MM.1S (cell line): ENCODE measurements at regions not wholly inside any gene's neighbourhood (a gene's known extent, or its start where the extent isn't known, plus 50 kb on each side); places are given as distances from the start of the nearest gene placed in this dataset.

Experiments
- DNase-seq: peaks from one replicate; pipeline ENCODE4 v3.0.0-alpha.2; 2015
- H2AFZ ChIP-seq: fragments of 300-600 bp; sonication (generic); 2 replicates; pipeline ENCODE4 v1.6.0; 2016; ENCODE audit warnings: antibody characterized with exemption, low read length
- H3F3A ChIP-seq: fragments of 300-600 bp; sonication (generic); 2 replicates; pipeline ENCODE4 v1.6.1; 2016; ENCODE audit warnings: mild to moderate bottlenecking, antibody characterized with exemption, low read length, moderate library complexity, mixed read lengths; ENCODE audit not compliant: insufficient read depth
- H3K27ac ChIP-seq: fragments of 300-600 bp; sonication (generic); 2 replicates; pipeline ENCODE4 v1.5.1; 2016; ENCODE audit warnings: mild to moderate bottlenecking, low read length
- H3K27me3 ChIP-seq: fragments of 300-600 bp; sonication (generic); replicated peaks from 2 replicates; pipeline ENCODE4 v1.6.0; 2016; ENCODE audit warnings: low read length; ENCODE audit not compliant: insufficient read depth
- H3K36me3 ChIP-seq: fragments of 300-600 bp; sonication (generic); replicated peaks from 2 replicates; pipeline ENCODE4 v1.6.1; 2016; ENCODE audit warnings: mild to moderate bottlenecking, low read length, mixed read lengths; ENCODE audit not compliant: insufficient read depth
- H3K4me1 ChIP-seq: fragments of 300-600 bp; sonication (generic); 2 replicates; pipeline ENCODE4 v1.6.1; 2016; ENCODE audit warnings: low read length, mixed read lengths
- H3K4me2 ChIP-seq: fragments of 300-600 bp; sonication (generic); 2 replicates; pipeline ENCODE4 v1.6.0; 2016; ENCODE audit warnings: low read depth, low read length
- H3K4me3 ChIP-seq: fragments of 300-600 bp; sonication (generic); 2 replicates; pipeline ENCODE4 v1.5.1; 2016; ENCODE audit warnings: low read length, mixed read lengths
- H3K79me2 ChIP-seq: fragments of 300-600 bp; sonication (generic); 2 replicates; pipeline ENCODE4 v1.6.1; 2016; ENCODE audit warnings: mixed run types, low read length, mixed read lengths
- H3K9ac ChIP-seq: fragments of 300-600 bp; sonication (generic); 2 replicates; pipeline ENCODE4 v1.6.1; 2016; ENCODE audit warnings: low read length, mixed read lengths
- H3K9me2 ChIP-seq: fragments of 300-600 bp; sonication (generic); replicated peaks from 2 replicates; pipeline ENCODE4 v1.6.1; 2016; ENCODE audit warnings: mild to moderate bottlenecking, low read length, mixed read lengths; ENCODE audit not compliant: insufficient read depth
- H3K9me3 ChIP-seq: fragments of 300-600 bp; sonication (generic); replicated peaks from 2 replicates; pipeline ENCODE4 v1.6.1; 2016; ENCODE audit warnings: mild to moderate bottlenecking, low read length, mixed read lengths; ENCODE audit not compliant: insufficient read depth
- H4K20me1 ChIP-seq: fragments of 300-600 bp; sonication (generic); 2 replicates; pipeline ENCODE4 v1.6.1; 2016; ENCODE audit warnings: mild to moderate bottlenecking, low read length, moderate library complexity, mixed read lengths; ENCODE audit not compliant: insufficient read depth
- CTCF ChIP-seq: fragments of 300-600 bp; sonication (generic); IDR thresholded peaks from 2 replicates; pipeline ENCODE4 v1.5.1; 2016; ENCODE audit warnings: antibody characterized with exemption, low read length, mixed read lengths
- EZH2 ChIP-seq: fragments of 300-600 bp; sonication (generic); optimal IDR thresholded peaks from 2 replicates; pipeline ENCODE3; 2017; ENCODE audit warnings: low read depth, mild to moderate bottlenecking, antibody characterized with exemption, low read length, mixed read lengths
- EZH2phosphoT487 ChIP-seq: fragments of 300-600 bp; sonication (generic); IDR thresholded peaks from 2 replicates; pipeline ENCODE4 v1.6.1; 2018; ENCODE audit warnings: antibody characterized with exemption, low read length

- no peaks in the 10 kb centered on the region for H3K4me1 ChIP-seq
- no peaks in the 10 kb centered on the region; the same call in 1 of the 2 replicates for H3K36me3 ChIP-seq
- TF ChIP-seq CTCF: no peak
- no peak for TF ChIP-seq EZH2
- no peak for TF ChIP-seq EZH2phosphoT487
- no peaks in the 10 kb centered on the region for H3F3A ChIP-seq
- H3K4me3 ChIP-seq: no peak overlapping the region
- H3K4me2 ChIP-seq: no peak overlapping the region
- H3K9me3 ChIP-seq: no peaks in the 10 kb centered on the region
- no peaks in the 10 kb centered on the region for H3K27me3 ChIP-seq
- H3K9me2 ChIP-seq: no peaks in the 10 kb centered on the region
- no peak overlapping the region for H3K9ac ChIP-seq
- no peaks in the 10 kb centered on the region for H3K79me2 ChIP-seq
- no peaks in the 10 kb centered on the region for H4K20me1 ChIP-seq
- H2AFZ ChIP-seq: no peak overlapping the region
- H3K27ac ChIP-seq: no peak overlapping the region
- DNase-seq: no peak
These were observed 791.7 kb downstream of the FAM181B start for GRCh38 chr11:81941998-81942397.

GRCh38 chr11:81932303-81932702, 801.4 kb downstream of the FAM181B start:
- H3K27ac ChIP-seq: no peak overlapping the region
- H3K27me3 ChIP-seq: no peaks in the 10 kb centered on the region
- no peak overlapping the region for H3K4me2 ChIP-seq
- H3K79me2 ChIP-seq: no peaks in the 10 kb centered on the region
- H4K20me1 ChIP-seq: no peaks in the 10 kb centered on the region
- H3K9ac ChIP-seq: no peak overlapping the region
- H3K4me1 ChIP-seq: no peaks in the 10 kb centered on the region
- TF ChIP-seq CTCF: no peak
- no peak for TF ChIP-seq EZH2
- TF ChIP-seq EZH2phosphoT487: no peak
- DNase-seq: no peak
- no peaks in the 10 kb centered on the region for H3K9me3 ChIP-seq
- H3K9me2 ChIP-seq: no peaks in the 10 kb centered on the region
- H2AFZ ChIP-seq: no peak overlapping the region
- no peak overlapping the region for H3K4me3 ChIP-seq
- H3K36me3 ChIP-seq: no peaks in the 10 kb centered on the region
- H3F3A ChIP-seq: no peaks in the 10 kb centered on the region

DNA sequence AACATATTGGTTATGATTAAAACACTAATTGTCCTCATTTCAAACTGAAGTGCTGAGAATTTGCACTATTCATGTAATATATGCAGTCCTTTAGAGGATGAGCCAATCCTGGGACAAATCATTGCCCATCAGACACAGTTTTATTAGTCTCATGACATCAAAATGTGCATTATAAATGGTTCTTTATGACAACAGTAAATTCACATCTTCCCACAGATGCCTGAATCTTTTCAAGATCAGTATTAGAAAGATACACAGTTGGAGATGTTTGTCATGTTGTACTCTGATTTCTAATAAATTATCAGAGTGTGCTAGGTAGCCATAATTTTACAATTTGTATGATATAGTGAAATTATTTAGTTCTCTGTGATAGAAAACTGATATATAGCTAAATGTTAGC, 813.5 kb downstream of the FAM181B start:
- H3F3A ChIP-seq: no peaks in the 10 kb centered on the region
- TF ChIP-seq CTCF (no peak), EZH2 (no peak), EZH2phosphoT487 (no peak)
- DNase-seq: no peak

More for the DNA sequence above, 813.5 kb downstream of the FAM181B start:
- Histone ChIP-seq H4K20me1 (no peaks in the 10 kb centered on the region), H3K27ac (no peak overlapping the region), H3K9ac (no peak overlapping the region), H3K27me3 (no peaks in the 10 kb centered on the region), H3K4me3 (no peak overlapping the region), H3K4me1 (no peaks in the 10 kb centered on the region), H2AFZ (no peak overlapping the region), H3K79me2 (no peaks in the 10 kb centered on the region), H3K4me2 (no peak overlapping the region), H3K9me3 (no peaks in the 10 kb centered on the region), H3K36me3 (no peaks in the 10 kb centered on the region), H3K9me2 (no peaks in the 10 kb centered on the region)
